DND-41 (cell line): ENCODE measurements at regions not wholly inside any gene's neighbourhood (a gene's known extent, or its start where the extent isn't known, plus 50 kb on each side); places are given as distances from the start of the nearest gene placed in this dataset.

Experiments
- ATAC-seq: fragments of 200-7000 bp; cut with Tn5 transposase; 3 replicates; pipeline ENCODE4 v1.9.1; 2021; ENCODE audit warnings: low read depth; ENCODE audit not compliant: insufficient read depth
- DNase-seq: peaks from one replicate; pipeline ENCODE4 v3.0.0-alpha.2; 2020
- H2AFZ ChIP-seq: 2 replicates; pipeline ENCODE4 v1.6.0; 2012; ENCODE audit warnings: low read depth, low read length
- H3K27ac ChIP-seq: 2 replicates; pipeline ENCODE4 v1.5.1; 2012; ENCODE audit warnings: low read length, inconsistent platforms
- H3K27me3 ChIP-seq: fragments of 200-600 bp; sonication (generic); 2 replicates; pipeline ENCODE4 v1.6.0; 2012; ENCODE audit warnings: low read length, mild to moderate bottlenecking, inconsistent platforms; ENCODE audit not compliant: insufficient read depth, poor library complexity
- H3K36me3 ChIP-seq: 2 replicates; pipeline ENCODE4 v1.5.1; 2012; ENCODE audit warnings: low read length, inconsistent platforms; ENCODE audit not compliant: insufficient read depth
- H3K4me1 ChIP-seq: 2 replicates; pipeline ENCODE4 v1.5.1; 2012; ENCODE audit warnings: mild to moderate bottlenecking, low read length; ENCODE audit not compliant: insufficient read depth
- H3K4me2 ChIP-seq: 2 replicates; pipeline ENCODE4 v1.6.0; 2012; ENCODE audit warnings: mild to moderate bottlenecking, moderate library complexity, low read length, inconsistent platforms; ENCODE audit not compliant: insufficient read depth
- H3K4me3 ChIP-seq, 2 experiments: fragments of 200-600 bp in 1 of 2; shearing (Covaris generic) in 1 of 2; 2 replicates each; pipeline ENCODE4 v1.5.1; 2012 to 2016; ENCODE audit warnings: inconsistent platforms in 2 of 2, low read length in 2 of 2, mild to moderate bottlenecking in 2 of 2, low read depth in 1 of 2, moderate library complexity in 1 of 2
- H3K79me2 ChIP-seq: 2 replicates; pipeline ENCODE4 v1.6.0; 2012; ENCODE audit warnings: low read length, inconsistent platforms; ENCODE audit not compliant: insufficient read depth
- H3K9ac ChIP-seq: 2 replicates; pipeline ENCODE4 v1.6.0; 2012; ENCODE audit warnings: low read depth, mild to moderate bottlenecking, inconsistent platforms, low read length, moderate library complexity
- H3K9me3 ChIP-seq: 2 replicates; pipeline ENCODE4 v1.5.1; 2012; ENCODE audit warnings: low read length, moderate library complexity, mild to moderate bottlenecking, inconsistent platforms; ENCODE audit not compliant: insufficient read depth, severe bottlenecking
- H4K20me1 ChIP-seq: 2 replicates; pipeline ENCODE4 v1.6.0; 2012; ENCODE audit warnings: low read length; ENCODE audit not compliant: insufficient read depth
- EZH2 ChIP-seq: IDR thresholded peaks from 3 replicates; pipeline ENCODE4 v1.6.1; 2012; ENCODE audit warnings: borderline replicate concordance, low read depth, mild to moderate bottlenecking, moderate library complexity, low read length, inconsistent platforms; ENCODE audit not compliant: severe bottlenecking
- TF ChIP-seq, protein P1 (sequence below): IDR thresholded peaks from 2 replicates; pipeline ENCODE4 v1.5.1; 2012; ENCODE audit warnings: borderline replicate concordance, low read length, moderate library complexity, mild to moderate bottlenecking; ENCODE audit not compliant: poor library complexity, severe bottlenecking; ENCODE audit errors: extremely low read depth

GRCh38 chr6:139708337-139709199, 334.1 kb upstream of the CITED2 start:
- Histone ChIP-seq H3K4me2 (no peak overlapping the region), H3K4me3 (no peak overlapping the region), H3K9me3 (no peaks in the 10 kb centered on the region), H3K4me1 (no peaks in the 10 kb centered on the region), H3K27ac (no peak overlapping the region), H4K20me1 (no peaks in the 10 kb centered on the region), H3K27me3 (no peaks in the 10 kb centered on the region), H3K79me2 (no peaks in the 10 kb centered on the region), H3K36me3 (no peaks in the 10 kb centered on the region), H3K9ac (no peak overlapping the region), H2AFZ (no peak overlapping the region)
- DNase-seq (no peak), ATAC-seq (no peak)
- TF ChIP-seq EZH2 = no peak
- TF ChIP-seq, protein P1, sequence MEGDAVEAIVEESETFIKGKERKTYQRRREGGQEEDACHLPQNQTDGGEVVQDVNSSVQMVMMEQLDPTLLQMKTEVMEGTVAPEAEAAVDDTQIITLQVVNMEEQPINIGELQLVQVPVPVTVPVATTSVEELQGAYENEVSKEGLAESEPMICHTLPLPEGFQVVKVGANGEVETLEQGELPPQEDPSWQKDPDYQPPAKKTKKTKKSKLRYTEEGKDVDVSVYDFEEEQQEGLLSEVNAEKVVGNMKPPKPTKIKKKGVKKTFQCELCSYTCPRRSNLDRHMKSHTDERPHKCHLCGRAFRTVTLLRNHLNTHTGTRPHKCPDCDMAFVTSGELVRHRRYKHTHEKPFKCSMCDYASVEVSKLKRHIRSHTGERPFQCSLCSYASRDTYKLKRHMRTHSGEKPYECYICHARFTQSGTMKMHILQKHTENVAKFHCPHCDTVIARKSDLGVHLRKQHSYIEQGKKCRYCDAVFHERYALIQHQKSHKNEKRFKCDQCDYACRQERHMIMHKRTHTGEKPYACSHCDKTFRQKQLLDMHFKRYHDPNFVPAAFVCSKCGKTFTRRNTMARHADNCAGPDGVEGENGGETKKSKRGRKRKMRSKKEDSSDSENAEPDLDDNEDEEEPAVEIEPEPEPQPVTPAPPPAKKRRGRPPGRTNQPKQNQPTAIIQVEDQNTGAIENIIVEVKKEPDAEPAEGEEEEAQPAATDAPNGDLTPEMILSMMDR = no peak

DNA sequence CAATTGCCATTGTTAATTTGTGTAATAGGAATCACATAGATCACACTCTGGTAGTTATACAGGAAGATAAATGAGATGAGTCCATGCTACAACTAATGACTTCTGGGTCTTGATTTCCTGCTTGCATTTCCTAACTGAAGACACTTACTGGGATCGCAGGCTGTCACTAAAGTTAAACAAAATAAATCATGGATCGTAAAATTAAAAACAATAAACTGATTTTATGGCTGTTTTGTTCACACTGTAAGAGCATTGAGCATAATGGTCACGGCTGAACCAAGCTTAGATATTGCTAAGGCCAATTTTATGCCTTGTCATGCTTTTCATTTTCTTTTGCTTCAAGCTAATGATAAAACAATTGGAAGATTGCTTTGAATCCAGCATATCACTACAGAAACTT, 332.5 kb upstream of the CITED2 start:
- no peak overlapping the region for H3K4me2 ChIP-seq
- no peak overlapping the region for H3K27ac ChIP-seq
- no peak for ATAC-seq
- H3K4me3 ChIP-seq = no peak overlapping the region
- H3K36me3 ChIP-seq = no peaks in the 10 kb centered on the region
- no peaks in the 10 kb centered on the region for H3K9me3 ChIP-seq
- no peaks in the 10 kb centered on the region for H3K4me1 ChIP-seq
- no peak overlapping the region for H2AFZ ChIP-seq
- H3K27me3 ChIP-seq = no peaks in the 10 kb centered on the region
- TF ChIP-seq, protein P1 = no peak
- no peak for TF ChIP-seq EZH2
- H3K9ac ChIP-seq = no peak overlapping the region
- no peaks in the 10 kb centered on the region for H4K20me1 ChIP-seq
- DNase-seq = no peak
- no peaks in the 10 kb centered on the region for H3K79me2 ChIP-seq

- Histone ChIP-seq H3K4me1 (no peaks in the 10 kb centered on the region), H3K9ac (no peak overlapping the region), H3K9me3 (no peaks in the 10 kb centered on the region), H3K4me2 (no peak overlapping the region), H3K27ac (no peak overlapping the region), H2AFZ (no peak overlapping the region), H3K36me3 (no peaks in the 10 kb centered on the region), H3K4me3 (no peak overlapping the region), H3K79me2 (no peaks in the 10 kb centered on the region), H3K27me3 (no peaks in the 10 kb centered on the region), H4K20me1 (no peaks in the 10 kb centered on the region)
- ATAC-seq (no peak), DNase-seq (no peak)
- no peak for TF ChIP-seq EZH2
- TF ChIP-seq, protein P1 = no peak
These were observed 330.8 kb upstream of the CITED2 start for GRCh38 chr6:139705284-139705683.
